ENCODE measurements at regions not wholly inside any gene's neighbourhood (a gene's known extent, or its start where the extent isn't known, plus 50 kb on each side); places are given as distances from the start of the nearest gene placed in this dataset.

DNA sequence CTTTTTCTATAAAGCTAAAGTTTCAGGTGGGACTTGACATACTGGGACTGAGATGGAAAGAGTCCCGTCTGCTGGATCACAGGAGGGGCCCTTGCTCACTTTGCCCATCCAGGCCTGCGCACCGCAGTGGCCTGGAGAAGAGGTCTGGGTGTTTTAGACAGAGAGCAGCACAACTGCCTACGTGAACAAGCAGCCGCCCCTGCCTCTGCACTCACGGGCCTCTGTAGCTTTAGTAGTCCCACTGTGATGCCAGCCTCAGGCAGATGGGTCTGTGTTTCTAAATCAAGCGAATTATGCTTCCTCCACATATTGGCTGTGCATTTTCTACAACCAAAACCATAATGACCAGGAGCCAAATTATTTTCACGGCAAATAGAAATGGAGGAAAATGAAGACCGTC lies 184.8 kb upstream of the FOXQ1 start:
- TF ChIP-seq POLR2A (IDR thresholded peaks at IDR 0.05) (no peak), CTCF (IDR thresholded peaks at IDR 0.05) (no peak), POLR2AphosphoS5 (IDR thresholded peaks at IDR 0.05) (no peak)
